HG02852 (cell line): ENCODE measurements at regions not wholly inside any gene's neighbourhood (a gene's known extent, or its start where the extent isn't known, plus 50 kb on each side); places are given as distances from the start of the nearest gene placed in this dataset.
"Not testable (repeated sequence)": the region's sequence is repeated elsewhere in the genome, so short reads cannot be mapped to it uniquely, and the experiment has no call there.

Experiments used
- ATAC-seq: cut with Tn5 transposase; IDR thresholded peaks from one replicate; pipeline ENCODE4 v1.9.1; 2021; ENCODE audit warnings: mild to moderate bottlenecking, moderate library complexity; ENCODE audit not compliant: unreplicated experiment

- ATAC-seq = not testable (repeated sequence)
Measured at GRCh38 chr14:106323970-106324369, 797.6 kb downstream of the TMEM121 start.

DNA sequence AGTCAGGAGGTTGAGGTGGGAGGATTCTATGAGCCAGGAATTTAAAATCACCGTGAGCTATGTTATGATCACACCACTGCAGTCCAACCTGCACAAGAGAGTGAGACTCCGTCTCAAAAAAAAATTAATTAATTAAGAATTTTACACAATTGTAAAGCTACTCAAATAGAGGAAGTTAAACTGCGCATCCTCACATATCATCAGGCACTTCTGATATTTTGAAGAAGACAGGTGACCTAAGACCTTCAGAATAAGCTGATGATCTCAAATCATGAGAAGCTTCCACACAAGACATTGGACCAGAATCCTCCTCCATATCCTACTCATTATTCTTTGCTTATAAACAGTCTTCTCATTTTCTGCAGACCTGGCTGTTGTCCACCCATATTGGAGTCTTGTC lies 800.9 kb downstream of the TMEM121 start:
- no peak for ATAC-seq

GRCh38 chr14:106327702-106328353 lies 801.4 kb downstream of the TMEM121 start:
- not testable (repeated sequence) for ATAC-seq

DNA sequence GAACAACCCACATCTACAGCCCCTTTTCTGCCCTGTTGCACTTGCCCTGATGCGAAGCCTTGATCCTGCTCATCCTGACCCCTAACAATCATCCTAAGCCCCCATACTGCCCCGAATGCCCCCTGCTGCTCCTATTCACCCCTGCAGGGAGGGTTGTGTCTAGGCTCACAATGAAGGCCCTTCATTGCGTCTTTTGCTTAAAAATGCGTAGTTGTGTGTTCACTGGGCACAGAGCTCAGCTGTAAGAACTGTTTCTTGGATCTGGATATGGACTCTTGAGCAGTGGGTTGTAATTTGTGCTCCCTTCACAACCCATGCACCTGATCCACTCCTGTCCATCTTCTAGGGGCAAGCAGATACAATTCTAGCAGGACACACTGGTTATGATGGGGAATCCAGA lies 802.9 kb downstream of the TMEM121 start:
- not testable (repeated sequence) for ATAC-seq

- not testable (repeated sequence) for ATAC-seq
Measured at GRCh38 chr14:106329987-106330774, 803.8 kb downstream of the TMEM121 start.

DNA sequence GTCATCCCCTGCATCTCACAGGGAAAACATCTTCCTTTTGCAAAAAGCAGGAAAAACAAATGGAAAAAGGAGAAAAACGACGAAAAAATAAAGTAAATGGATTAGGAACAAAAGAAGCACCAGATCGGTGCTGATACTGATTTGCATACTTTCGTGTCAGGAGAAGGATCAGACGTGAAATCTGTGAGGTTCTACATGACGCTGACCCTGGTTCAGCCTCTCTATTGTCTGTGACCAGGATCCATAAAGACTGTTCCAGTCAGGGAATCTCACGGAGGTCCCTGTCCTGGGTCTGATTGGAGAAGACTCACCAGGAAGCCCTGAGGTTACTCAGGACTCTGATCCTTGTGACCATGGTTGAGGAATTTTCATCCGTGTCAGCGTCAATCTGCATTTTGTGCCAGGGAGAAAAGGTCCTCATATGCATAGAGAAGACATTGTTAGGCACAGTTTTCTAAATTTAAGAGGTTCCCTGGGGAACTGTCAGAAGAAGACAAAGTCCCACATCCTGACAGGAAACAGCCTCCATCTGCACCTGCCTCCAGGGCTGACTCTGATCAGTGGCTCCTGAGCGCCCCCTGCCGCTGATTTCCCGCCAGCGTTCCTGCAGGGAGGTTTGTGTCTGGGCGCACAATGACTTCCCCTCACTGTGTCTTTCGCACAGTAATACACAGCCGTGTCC lies 808.2 kb downstream of the TMEM121 start:
- not testable (repeated sequence) for ATAC-seq

GRCh38 chr14:106335110-106335429 lies 808.7 kb downstream of the TMEM121 start:
- ATAC-seq = not testable (repeated sequence)

DNA sequence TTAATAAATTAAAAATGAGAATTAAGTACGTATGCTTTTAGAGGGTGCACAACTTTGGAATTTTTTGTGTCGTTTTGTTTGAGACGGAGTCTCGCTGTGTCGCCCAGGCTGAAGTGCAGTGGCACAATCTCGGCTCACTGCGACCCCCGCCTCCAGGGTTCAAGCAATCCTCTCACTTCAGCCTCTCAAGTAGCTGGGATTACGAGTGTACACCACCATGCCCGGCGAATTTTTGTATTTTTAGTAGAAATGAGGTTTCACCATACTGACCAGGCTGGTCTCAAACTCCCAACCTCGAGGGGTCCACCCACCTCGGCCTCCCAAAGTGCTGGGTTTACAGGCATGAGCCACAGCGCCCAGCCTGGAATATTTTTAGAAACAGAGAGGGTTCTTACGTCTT lies 812.4 kb downstream of the TMEM121 start:
- ATAC-seq = not testable (repeated sequence)

DNA sequence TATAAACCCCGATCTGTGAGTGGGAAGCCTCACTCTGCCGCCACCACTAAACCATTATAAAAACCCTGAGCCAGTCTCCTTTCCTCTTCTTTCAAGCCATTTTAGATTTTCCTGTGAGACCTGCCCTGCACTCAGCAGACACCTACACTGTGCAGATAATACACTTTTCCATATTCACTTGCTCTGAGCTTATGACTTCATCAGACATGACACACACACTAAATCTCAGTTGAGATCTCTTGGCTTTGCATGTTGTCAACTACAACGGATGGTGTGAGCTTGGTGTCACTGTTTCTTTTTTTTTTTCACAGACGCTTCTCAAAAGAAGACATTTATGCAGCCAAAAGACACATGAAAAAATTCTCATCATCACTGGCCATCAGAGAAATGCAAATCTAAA lies 814.3 kb downstream of the TMEM121 start:
- not testable (repeated sequence) for ATAC-seq

DNA sequence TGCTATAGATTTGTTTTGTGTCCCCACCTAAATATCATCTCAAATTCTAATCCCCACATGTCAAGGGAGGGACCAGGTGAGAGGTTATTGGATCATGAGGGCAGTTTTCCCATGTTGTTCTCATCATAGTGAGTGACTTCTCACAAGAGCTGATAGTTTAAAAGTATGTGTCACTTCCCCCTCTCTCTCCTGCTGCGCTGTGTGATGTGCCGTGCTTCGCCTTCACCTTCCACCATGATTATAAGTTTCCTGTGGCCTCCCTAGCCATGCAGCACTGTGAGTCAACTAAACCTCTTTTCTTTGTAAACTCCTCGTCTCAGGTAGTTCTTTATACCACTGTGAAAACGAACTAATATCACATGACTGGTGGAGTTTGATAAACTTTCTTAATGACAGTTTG lies 814.8 kb downstream of the TMEM121 start:
- ATAC-seq = not testable (repeated sequence)

GRCh38 chr14:106343626-106344025 lies 817.2 kb downstream of the TMEM121 start:
- no peak for ATAC-seq

- ATAC-seq = not testable (repeated sequence)
Measured at GRCh38 chr14:106344065-106344614, 817.8 kb downstream of the TMEM121 start.

DNA sequence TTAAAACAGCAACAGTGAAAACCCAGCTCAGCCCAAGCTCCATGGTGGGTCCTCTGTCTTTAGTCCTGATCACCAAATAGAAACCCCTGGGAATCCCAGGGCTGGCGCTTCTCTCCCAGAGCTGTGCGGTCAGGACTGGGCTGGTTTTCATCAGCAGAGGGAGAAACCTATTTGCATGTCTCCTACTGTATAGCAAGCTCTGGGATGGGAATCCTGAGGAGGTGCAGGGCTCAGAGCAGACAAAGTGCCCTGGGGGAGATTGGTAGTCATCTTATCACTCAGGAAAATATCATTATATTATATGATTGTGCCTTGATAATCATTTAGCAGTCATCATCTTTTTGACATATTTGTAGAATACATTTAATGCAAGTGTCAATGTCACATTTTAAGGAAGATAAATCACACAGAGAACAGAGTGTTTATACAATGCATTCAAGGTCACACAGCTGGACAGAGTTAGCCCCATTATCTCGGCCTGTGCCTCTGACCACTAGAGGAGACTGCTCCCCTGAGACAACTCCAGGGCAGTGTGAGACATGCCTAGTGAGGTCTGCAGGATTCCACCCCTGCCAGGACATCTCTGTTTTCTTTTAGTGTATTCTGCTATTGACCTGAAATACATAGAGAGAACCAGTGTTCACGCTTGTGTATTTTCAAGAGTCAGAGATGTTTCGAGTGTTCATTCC lies 818.6 kb downstream of the TMEM121 start:
- not testable (repeated sequence) for ATAC-seq

DNA sequence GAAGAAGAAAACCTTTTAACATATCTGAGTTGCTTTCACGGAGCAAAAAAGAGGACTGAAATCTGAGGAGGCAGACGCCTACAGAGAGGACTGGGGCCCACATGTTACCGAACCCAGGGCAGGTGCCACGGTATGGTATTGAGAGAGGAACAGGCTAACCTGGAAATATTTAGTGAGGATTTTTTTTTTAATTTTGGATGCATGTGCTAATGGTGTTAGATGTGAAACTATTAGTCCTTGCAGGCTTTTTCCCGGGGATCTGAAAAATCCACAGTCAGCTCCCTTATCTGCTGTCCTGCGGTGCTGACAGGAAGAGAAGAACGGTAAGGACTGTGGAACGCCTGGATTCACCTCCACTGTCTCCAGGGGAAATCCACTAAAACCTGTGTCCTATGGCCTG lies 819.7 kb downstream of the TMEM121 start:
- ATAC-seq = no peak

- ATAC-seq = no peak
Measured at GRCh38 chr14:106346534-106347290, 820.3 kb downstream of the TMEM121 start.

GRCh38 chr14:106347291-106347778 lies 821.0 kb downstream of the TMEM121 start:
- ATAC-seq = no peak

GRCh38 chr14:106347890-106348755 lies 821.7 kb downstream of the TMEM121 start:
- no peak for ATAC-seq

DNA sequence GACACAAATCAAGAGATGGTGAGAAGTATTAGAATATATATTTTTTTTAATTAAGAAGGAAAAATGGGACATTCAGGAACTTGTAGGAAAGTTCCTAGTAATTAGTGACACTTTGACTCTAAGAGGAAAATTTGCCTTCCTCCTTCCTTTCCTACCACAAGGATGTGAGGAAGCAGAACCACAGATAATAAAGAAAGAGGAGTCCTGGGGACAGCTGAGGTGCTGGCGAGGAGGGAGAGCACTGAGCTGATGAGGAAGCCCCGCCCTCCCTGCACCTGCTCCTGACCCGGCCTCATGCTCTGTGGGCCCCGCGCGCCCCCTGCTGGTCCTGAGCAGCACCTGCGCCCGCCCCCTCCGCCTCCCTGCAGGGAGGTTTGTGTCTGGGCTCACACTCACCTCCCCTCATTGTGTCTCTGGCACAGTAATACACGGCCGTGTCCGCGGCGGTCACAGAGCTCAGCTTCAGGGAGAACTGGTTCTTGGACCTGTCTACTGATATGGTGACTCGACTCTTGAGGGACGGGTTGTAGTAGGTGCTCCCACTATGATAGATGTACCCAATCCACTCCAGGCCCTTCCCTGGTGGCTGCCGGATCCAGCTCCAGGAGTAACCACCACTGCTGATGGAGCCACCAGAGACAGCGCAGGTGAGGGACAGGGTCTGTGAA lies 822.6 kb downstream of the TMEM121 start:
- ATAC-seq = not testable (repeated sequence)
